ENCODE measurements at regions not wholly inside any gene's neighbourhood (a gene's known extent, or its start where the extent isn't known, plus 50 kb on each side); places are given as distances from the start of the nearest gene placed in this dataset.
"Not testable (repeated sequence)": the region's sequence is repeated elsewhere in the genome, so short reads cannot be mapped to it uniquely, and the experiment has no call there.

DNA sequence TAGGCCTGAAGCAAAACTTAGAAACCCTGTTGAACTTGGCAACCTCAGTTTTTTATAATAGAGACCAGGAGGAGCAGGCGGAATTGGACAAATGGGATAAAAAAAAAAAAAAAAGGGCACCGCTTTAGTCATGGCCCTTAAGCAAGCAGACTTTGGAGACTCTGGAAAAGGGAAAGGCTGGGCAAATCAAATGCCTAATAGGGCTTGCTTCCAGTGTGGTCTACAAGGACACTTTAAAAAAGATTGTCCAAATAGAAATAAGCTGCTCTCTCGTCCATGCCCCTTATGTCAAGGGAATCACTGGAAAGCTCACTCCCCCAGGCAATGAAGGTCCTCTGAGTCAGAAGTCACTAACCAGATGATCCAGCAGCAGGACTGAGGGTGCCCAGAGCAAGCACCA, 229.0 kb upstream of the CWC22 start:
- TF ChIP-seq POLR2AphosphoS5 (IDR thresholded peaks at IDR 0.05; ENCODE audit: low read depth, low read length); TAF1 (IDR thresholded peaks at IDR 0.05; ENCODE audit: borderline replicate concordance, low read depth, low read length); POLR2A (IDR thresholded peaks at IDR 0.05; ENCODE audit: low read depth, low read length): not testable (repeated sequence)
